Parathyroid adenoma (tissue), 2 donors: ENCODE measurements at regions not wholly inside any gene's neighbourhood (a gene's known extent, or its start where the extent isn't known, plus 50 kb on each side); places are given as distances from the start of the nearest gene placed in this dataset.

Experiments used
- H2AFZ ChIP-seq: fragments of 300-600 bp; sonication (generic); one replicate; pipeline ENCODE4 v1.7.0; 2017; ENCODE audit warnings: antibody characterized with exemption, mild to moderate bottlenecking
- H3K27ac ChIP-seq: fragments of 300-600 bp; sonication (generic); one replicate; pipeline ENCODE4 v1.7.0; 2017
- H3K27me3 ChIP-seq: fragments of 300-600 bp; sonication (generic); one replicate; pipeline ENCODE4 v1.7.0; 2017; ENCODE audit warnings: low read length; ENCODE audit not compliant: control insufficient read depth, insufficient read depth
- H3K36me3 ChIP-seq: fragments of 300-600 bp; sonication (generic); one replicate; pipeline ENCODE4 v1.7.0; 2017; ENCODE audit warnings: low read length; ENCODE audit not compliant: control insufficient read depth, insufficient read depth
- H3K4me1 ChIP-seq: fragments of 300-600 bp; sonication (generic); one replicate; pipeline ENCODE4 v1.7.0; 2017; ENCODE audit warnings: control low read depth
- H3K4me2 ChIP-seq: fragments of 300-600 bp; sonication (generic); one replicate; pipeline ENCODE4 v1.7.0; 2017; ENCODE audit warnings: low read length
- H3K4me3 ChIP-seq: fragments of 300-600 bp; sonication (generic); one replicate; pipeline ENCODE4 v1.7.0; 2017; ENCODE audit warnings: low read depth, low read length
- H3K79me2 ChIP-seq: fragments of 300-600 bp; sonication (generic); one replicate; pipeline ENCODE4 v1.7.0; 2017; ENCODE audit warnings: control low read depth
- H3K9ac ChIP-seq: fragments of 300-600 bp; sonication (generic); one replicate; pipeline ENCODE4 v1.7.0; 2017; ENCODE audit warnings: mild to moderate bottlenecking
- H3K9me3 ChIP-seq: fragments of 300-600 bp; sonication (generic); one replicate; pipeline ENCODE4 v1.7.0; 2017; ENCODE audit warnings: low read length; ENCODE audit not compliant: control insufficient read depth
- CTCF ChIP-seq: fragments of 300-600 bp; sonication (generic); IDR thresholded peaks from one replicate; pipeline ENCODE4 v1.7.0; 2017; ENCODE audit warnings: antibody characterized with exemption, mild to moderate bottlenecking
- donor health status: primary hyperparathyroidism.

GRCh38 chr3:3714572-3714971, 84.7 kb upstream of the LRRN1 start:
- no peak overlapping the region for H3K4me2 ChIP-seq
- H3K9ac ChIP-seq: no peak overlapping the region
- H3K27me3 ChIP-seq: no peaks in the 10 kb centered on the region
- H3K4me3 ChIP-seq: no peak overlapping the region
- H3K9me3 ChIP-seq: no peaks in the 10 kb centered on the region
- no peak overlapping the region for H2AFZ ChIP-seq
- H3K79me2 ChIP-seq: no peaks in the 10 kb centered on the region
- H3K4me1 ChIP-seq: no peaks in the 10 kb centered on the region
- no peaks in the 10 kb centered on the region for H3K36me3 ChIP-seq
- TF ChIP-seq CTCF: no peak
- H3K27ac ChIP-seq: no peak overlapping the region

- no peak for TF ChIP-seq CTCF
Observed at GRCh38 chr3:3712971-3713370, 86.3 kb upstream of the LRRN1 start.

GRCh38 chr3:3708769-3709115, 90.5 kb upstream of the LRRN1 start:
- no peak overlapping the region for H3K4me3 ChIP-seq
- no peaks in the 10 kb centered on the region for H3K79me2 ChIP-seq
- no peak overlapping the region for H2AFZ ChIP-seq
- H3K4me2 ChIP-seq: no peak overlapping the region
- H3K27me3 ChIP-seq: no peaks in the 10 kb centered on the region
- H3K9me3 ChIP-seq: no peaks in the 10 kb centered on the region
- H3K9ac ChIP-seq: no peak overlapping the region
- no peaks in the 10 kb centered on the region for H3K36me3 ChIP-seq
- H3K4me1 ChIP-seq: peaks cover 15% of the 10 kb centered on the region
- TF ChIP-seq CTCF: no peak
- H3K27ac ChIP-seq: no peak overlapping the region

More at GRCh38 chr3:3712971-3713370, 86.3 kb upstream of the LRRN1 start:
- Histone ChIP-seq H2AFZ (no peak overlapping the region), H3K27ac (no peak overlapping the region), H3K27me3 (no peaks in the 10 kb centered on the region), H3K9ac (no peak overlapping the region), H3K79me2 (no peaks in the 10 kb centered on the region), H3K4me2 (no peak overlapping the region), H3K36me3 (no peaks in the 10 kb centered on the region), H3K9me3 (no peaks in the 10 kb centered on the region), H3K4me3 (no peak overlapping the region), H3K4me1 (peaks cover 5% of the 10 kb centered on the region)

GRCh38 chr3:3707858-3708768, 91.1 kb upstream of the LRRN1 start:
- TF ChIP-seq CTCF: no peak
- Histone ChIP-seq H3K27me3 (no peaks in the 10 kb centered on the region), H2AFZ (no peak overlapping the region), H3K27ac (no peak overlapping the region), H3K9ac (no peak overlapping the region), H3K79me2 (no peaks in the 10 kb centered on the region), H3K4me1 (peaks cover 15% of the 10 kb centered on the region), H3K9me3 (no peaks in the 10 kb centered on the region), H3K36me3 (no peaks in the 10 kb centered on the region), H3K4me2 (no peak overlapping the region), H3K4me3 (no peak overlapping the region)
